Mesenchymal stem cell (in vitro differentiated cells and primary cell): ENCODE measurements at regions not wholly inside any gene's neighbourhood (a gene's known extent, or its start where the extent isn't known, plus 50 kb on each side); places are given as distances from the start of the nearest gene placed in this dataset.

Source experiments
- DNase-seq: peaks from one replicate; pipeline ENCODE4 v3.0.0-alpha.2; 2013
- H2AFZ ChIP-seq: one replicate; pipeline ENCODE4 v1.6.1; 2013; ENCODE audit warnings: low read depth, mild to moderate bottlenecking, control low read depth, inconsistent platforms, low read length, moderate library complexity
- H2AK5ac ChIP-seq: 2 replicates; pipeline ENCODE4 v1.6.1; 2013; ENCODE audit warnings: low read length, moderate library complexity, mild to moderate bottlenecking, inconsistent platforms; ENCODE audit not compliant: severe bottlenecking
- H2BK120ac ChIP-seq: one replicate; pipeline ENCODE4 v1.6.1; 2013; ENCODE audit warnings: low read depth, mild to moderate bottlenecking, inconsistent platforms, low read length, moderate library complexity
- H2BK12ac ChIP-seq, 2 experiments: one replicate each; pipeline ENCODE4 v1.6.1; 2013; ENCODE audit warnings: inconsistent platforms in 2 of 2, low read length in 2 of 2, mild to moderate bottlenecking in 2 of 2, moderate library complexity in 2 of 2, control low read depth in 1 of 2
- H2BK15ac ChIP-seq: one replicate; pipeline ENCODE4 v1.6.1; 2013; ENCODE audit warnings: mild to moderate bottlenecking, low read depth, inconsistent platforms; ENCODE audit not compliant: poor library complexity, severe bottlenecking
- H2BK5ac ChIP-seq: 2 replicates; pipeline ENCODE4 v1.6.1; 2013; ENCODE audit warnings: low read depth, mild to moderate bottlenecking, low read length, control low read depth, inconsistent platforms; ENCODE audit not compliant: poor library complexity, severe bottlenecking
- H3K14ac ChIP-seq, 2 experiments: one replicate each; pipeline ENCODE4 v1.6.1; 2013; ENCODE audit warnings: inconsistent platforms in 2 of 2, low read length in 2 of 2, control low read depth in 1 of 2, mild to moderate bottlenecking in 1 of 2, moderate library complexity in 1 of 2
- H3K18ac ChIP-seq, 2 experiments: one replicate each; pipeline ENCODE4 v1.6.1; 2013; ENCODE audit warnings: inconsistent platforms in 2 of 2, low read length in 2 of 2, control low read depth in 1 of 2, low read depth in 1 of 2, mild to moderate bottlenecking in 1 of 2
- H3K23ac ChIP-seq, 2 experiments: one replicate each; pipeline ENCODE4 v1.6.1; 2013; ENCODE audit warnings: inconsistent platforms in 2 of 2, low read length in 2 of 2, mild to moderate bottlenecking in 2 of 2, moderate library complexity in 2 of 2, control low read depth in 1 of 2
- H3K27ac ChIP-seq: 2 replicates; pipeline ENCODE4 v1.5.1; 2013; ENCODE audit warnings: mild to moderate bottlenecking, moderate library complexity, low read length, control low read depth, inconsistent platforms; ENCODE audit not compliant: poor library complexity, severe bottlenecking
- H3K27me3 ChIP-seq, 2 experiments: 2 replicates each; pipeline versions ENCODE4 v1.6.1 to v1.7.0; 2013; ENCODE audit warnings: low read length in 2 of 2, mild to moderate bottlenecking in 2 of 2, moderate library complexity in 2 of 2, control low read depth in 1 of 2, inconsistent platforms in 1 of 2; ENCODE audit not compliant: control insufficient read depth in 1 of 2, insufficient read depth in 1 of 2
- H3K36me3 ChIP-seq, 2 experiments: 2 replicates each; pipeline versions ENCODE4 v1.6.1 to v1.7.0; 2013; ENCODE audit warnings: low read length in 2 of 2, control low read depth in 1 of 2, inconsistent platforms in 1 of 2, low read depth in 1 of 2, mild to moderate bottlenecking in 1 of 2; ENCODE audit not compliant: insufficient read depth in 2 of 2, control insufficient read depth in 1 of 2
- H3K4ac ChIP-seq, 2 experiments: one replicate each; pipeline ENCODE4 v1.6.1; 2013; ENCODE audit warnings: inconsistent platforms in 2 of 2, low read length in 2 of 2, mild to moderate bottlenecking in 2 of 2, moderate library complexity in 2 of 2, control low read depth in 1 of 2, low read depth in 1 of 2
- H3K4me1 ChIP-seq: 2 replicates; pipeline ENCODE4 v1.6.1; 2013; ENCODE audit warnings: low read depth, low read length, control low read depth; ENCODE audit not compliant: control insufficient read depth, insufficient read depth
- H3K4me2 ChIP-seq: 2 replicates; pipeline ENCODE4 v1.6.1; 2013; ENCODE audit warnings: low read length, mild to moderate bottlenecking, inconsistent platforms; ENCODE audit not compliant: poor library complexity, severe bottlenecking
- H3K4me3 ChIP-seq, 2 experiments: 2 replicates each; pipeline versions ENCODE4 v1.5.1 to v1.7.0; 2013; ENCODE audit warnings: low read length in 2 of 2, mild to moderate bottlenecking in 2 of 2, control low read depth in 1 of 2, low read depth in 1 of 2; ENCODE audit not compliant: insufficient read depth in 1 of 2
- H3K79me1 ChIP-seq: replicated peaks from 2 replicates; pipeline ENCODE4 v1.6.1; 2013; ENCODE audit warnings: mild to moderate bottlenecking, control low read depth, low read length, inconsistent platforms; ENCODE audit not compliant: poor library complexity, severe bottlenecking
- H3K9ac ChIP-seq: 2 replicates; pipeline ENCODE4 v1.7.0; 2013; ENCODE audit warnings: mild to moderate bottlenecking, low read length, moderate library complexity
- H3K9me3 ChIP-seq: 2 replicates; pipeline ENCODE4 v1.7.0; 2013; ENCODE audit warnings: mild to moderate bottlenecking, low read length; ENCODE audit not compliant: control insufficient read depth
- H4K8ac ChIP-seq: one replicate; pipeline ENCODE4 v1.6.1; 2013; ENCODE audit warnings: inconsistent platforms, mild to moderate bottlenecking, low read length, moderate library complexity
- H4K91ac ChIP-seq: one replicate; pipeline ENCODE4 v1.6.1; 2013; ENCODE audit warnings: mild to moderate bottlenecking, low read length, inconsistent platforms
- WGBS: methylation state at CpG from one replicate; pipeline ENCODE4 v1.1.7; 2013; ENCODE audit warnings: mixed read lengths; 5-methylcytosine and 5-hydroxymethylcytosine counted together

GRCh38 chr7:97270280-97270679 is 152.8 kb downstream of the SDHAF3 start:
- H2BK12ac ChIP-seq: no peak overlapping the region
- no peak overlapping the region for H3K4me3 ChIP-seq
- H2BK15ac ChIP-seq: no peak overlapping the region
- H3K4ac ChIP-seq: no peak overlapping the region
- H3K27ac ChIP-seq: no peak overlapping the region
- no peaks in the 10 kb centered on the region for H3K36me3 ChIP-seq
- H3K4me1 ChIP-seq: no peaks in the 10 kb centered on the region
- H2BK5ac ChIP-seq: no peak overlapping the region
- H3K14ac ChIP-seq: no peak overlapping the region
- H3K27me3 ChIP-seq: no peaks in the 10 kb centered on the region
- H3K18ac ChIP-seq: no peak overlapping the region
- H3K9me3 ChIP-seq: peaks cover 14% of the 10 kb centered on the region
- DNase-seq: no peak
- no CpG with 5 or more reads among the region's 1 CpG for WGBS
- H4K8ac ChIP-seq: no peak overlapping the region
- no peak overlapping the region for H2AK5ac ChIP-seq
- no peak overlapping the region for H2AFZ ChIP-seq
- H3K79me1 ChIP-seq: no peaks in the 10 kb centered on the region
- H3K23ac ChIP-seq: no peak overlapping the region
- no peak overlapping the region for H3K9ac ChIP-seq
- no peak overlapping the region for H2BK120ac ChIP-seq
- no peak overlapping the region for H3K4me2 ChIP-seq
- H4K91ac ChIP-seq: no peak overlapping the region

- H3K9me3 ChIP-seq: peaks cover 14% of the 10 kb centered on the region
- no peak overlapping the region for H2BK5ac ChIP-seq
- H2BK15ac ChIP-seq: no peak overlapping the region
- no peak overlapping the region for H2AFZ ChIP-seq
- no peak overlapping the region for H3K14ac ChIP-seq
- no peak overlapping the region for H2BK12ac ChIP-seq
- no peak overlapping the region for H3K23ac ChIP-seq
- H3K4me3 ChIP-seq: no peak overlapping the region
- no peak overlapping the region for H3K27ac ChIP-seq
- H2AK5ac ChIP-seq: no peak overlapping the region
- no peak overlapping the region for H4K91ac ChIP-seq
- H2BK120ac ChIP-seq: no peak overlapping the region
- no peak overlapping the region for H3K9ac ChIP-seq
- H3K4me1 ChIP-seq: no peaks in the 10 kb centered on the region
- H3K4ac ChIP-seq: no peak overlapping the region
- no peaks in the 10 kb centered on the region for H3K79me1 ChIP-seq
- no peak for DNase-seq
- H3K18ac ChIP-seq: no peak overlapping the region
- whole genome bisulfite sequencing: 81% methylated on average over 2 of the region's 4 CpGs
- no peaks in the 10 kb centered on the region for H3K36me3 ChIP-seq
- no peak overlapping the region for H3K4me2 ChIP-seq
- no peak overlapping the region for H4K8ac ChIP-seq
- no peaks in the 10 kb centered on the region for H3K27me3 ChIP-seq
These were observed 154.1 kb downstream of the SDHAF3 start for GRCh38 chr7:97271619-97272018.

GRCh38 chr7:97272237-97272975 is 154.9 kb downstream of the SDHAF3 start:
- no peak overlapping the region for H3K23ac ChIP-seq
- DNase-seq: no peak
- no peak overlapping the region for H2BK12ac ChIP-seq
- H3K14ac ChIP-seq: no peak overlapping the region
- no peak overlapping the region for H3K4me3 ChIP-seq
- no peak overlapping the region for H4K8ac ChIP-seq
- H2AFZ ChIP-seq: no peak overlapping the region
- H3K4ac ChIP-seq: no peak overlapping the region
- no peaks in the 10 kb centered on the region for H3K79me1 ChIP-seq
- no peak overlapping the region for H2BK15ac ChIP-seq
- no peak overlapping the region for H2BK120ac ChIP-seq
- no peaks in the 10 kb centered on the region for H3K36me3 ChIP-seq
- H2BK5ac ChIP-seq: no peak overlapping the region
- WGBS: 76% methylated on average over 7 of the region's 7 CpGs
- no peaks in the 10 kb centered on the region for H3K4me1 ChIP-seq
- H3K27ac ChIP-seq: no peak overlapping the region
- no peak overlapping the region for H4K91ac ChIP-seq
- no peak overlapping the region for H3K4me2 ChIP-seq
- H3K18ac ChIP-seq: no peak overlapping the region
- H3K9ac ChIP-seq: no peak overlapping the region
- H2AK5ac ChIP-seq: no peak overlapping the region
- H3K9me3 ChIP-seq: peaks cover 14% of the 10 kb centered on the region
- H3K27me3 ChIP-seq: no peaks in the 10 kb centered on the region

- no peaks in the 10 kb centered on the region for H3K4me1 ChIP-seq
- no peak overlapping the region for H2BK120ac ChIP-seq
- H2BK5ac ChIP-seq: no peak overlapping the region
- H3K23ac ChIP-seq: no peak overlapping the region
- H3K79me1 ChIP-seq: no peaks in the 10 kb centered on the region
- no peak overlapping the region for H2AFZ ChIP-seq
- no peak overlapping the region for H3K4ac ChIP-seq
- H3K18ac ChIP-seq: no peak overlapping the region
- H3K27me3 ChIP-seq: no peaks in the 10 kb centered on the region
- no peak overlapping the region for H4K91ac ChIP-seq
- no peak overlapping the region for H2BK15ac ChIP-seq
- 86% methylated on average over 1 of the region's 2 CpGs for WGBS
- H3K9ac ChIP-seq: no peak overlapping the region
- H2AK5ac ChIP-seq: no peak overlapping the region
- no peaks in the 10 kb centered on the region for H3K36me3 ChIP-seq
- DNase-seq: no peak
- H2BK12ac ChIP-seq: no peak overlapping the region
- no peak overlapping the region for H3K4me3 ChIP-seq
- H3K4me2 ChIP-seq: no peak overlapping the region
- H3K14ac ChIP-seq: no peak overlapping the region
- H3K27ac ChIP-seq: no peak overlapping the region
- peaks cover 14% of the 10 kb centered on the region for H3K9me3 ChIP-seq
- no peak overlapping the region for H4K8ac ChIP-seq
These were observed 158.0 kb downstream of the SDHAF3 start for GRCh38 chr7:97275475-97275874.
